ENCODE measurements at regions not wholly inside any gene's neighbourhood (a gene's known extent, or its start where the extent isn't known, plus 50 kb on each side); places are given as distances from the start of the nearest gene placed in this dataset.

- TF ChIP-seq CTCF (IDR thresholded peaks at IDR 0.05) (no peak), POLR2A (IDR thresholded peaks at IDR 0.05) (no peak)
Observed at GRCh38 chr16:29198731-29199521, 207.6 kb downstream of the NPIPB11 start.

Data from uterus (tissue), 2 donors.